NCI-H2029 (cell line): ENCODE measurements at regions not wholly inside any gene's neighbourhood (a gene's known extent, or its start where the extent isn't known, plus 50 kb on each side); places are given as distances from the start of the nearest gene placed in this dataset.

ENCODE experiments used
- DNase-seq: peaks from one replicate; lab custom pipeline; 2025; lab: John Stamatoyannopoulos, UW

GRCh38 chr17:73694491-73694890 lies 50.2 kb upstream of the SDK2 start:
- no peak for DNase-seq

- no peak for DNase-seq
Observed at GRCh38 chr17:73695035-73695738, 50.9 kb upstream of the SDK2 start.

GRCh38 chr17:73696251-73696650 lies 52.0 kb upstream of the SDK2 start:
- DNase-seq, result no peak

- peak; percentile 65 for DNase-seq
Observed at GRCh38 chr17:73697872-73698271, 53.6 kb upstream of the SDK2 start.

- no peak for DNase-seq
Observed at GRCh38 chr17:73698966-73699365, 54.7 kb upstream of the SDK2 start.

GRCh38 chr17:73701701-73702100 lies 57.5 kb upstream of the SDK2 start:
- DNase-seq, result no peak

- DNase-seq, result no peak
Observed at GRCh38 chr17:73703192-73703591, 58.9 kb upstream of the SDK2 start.

GRCh38 chr17:73703917-73704316 lies 59.7 kb upstream of the SDK2 start:
- DNase-seq, result no peak

- DNase-seq, result no peak
Observed at GRCh38 chr17:73705594-73705993, 61.3 kb upstream of the SDK2 start.

GRCh38 chr17:73706428-73706827 lies 62.2 kb upstream of the SDK2 start:
- no peak for DNase-seq

- DNase-seq, result peak; percentile 28
Observed at GRCh38 chr17:73706858-73707257, 62.6 kb upstream of the SDK2 start.

GRCh38 chr17:73707358-73707757 lies 63.1 kb upstream of the SDK2 start:
- no peak for DNase-seq

- no peak for DNase-seq
Observed at GRCh38 chr17:73710095-73710592, 65.9 kb upstream of the SDK2 start.

- peak; percentile 52 for DNase-seq
Observed at GRCh38 chr17:73711184-73711583, 66.9 kb upstream of the SDK2 start.

- no peak for DNase-seq
Observed at GRCh38 chr17:73711916-73712315, 67.7 kb upstream of the SDK2 start.

- DNase-seq, result no peak
Observed at GRCh38 chr17:73713136-73713535, 68.9 kb upstream of the SDK2 start.

- no peak for DNase-seq
Observed at GRCh38 chr17:73715769-73716168, 71.5 kb upstream of the SDK2 start.

- DNase-seq, result no peak
Observed at GRCh38 chr17:73717690-73718089, 73.4 kb upstream of the SDK2 start.

- no peak for DNase-seq
Observed at GRCh38 chr17:73718362-73718761, 74.1 kb upstream of the SDK2 start.

GRCh38 chr17:73718912-73719311 lies 74.7 kb upstream of the SDK2 start:
- peak; percentile 16 for DNase-seq

- DNase-seq, result peak; percentile 82
Observed at GRCh38 chr17:73719588-73720071, 75.4 kb upstream of the SDK2 start.

- no peak for DNase-seq
Observed at GRCh38 chr17:73720187-73720834, 76.1 kb upstream of the SDK2 start.

GRCh38 chr17:73722165-73722564 lies 77.9 kb upstream of the SDK2 start:
- peak; percentile 62 for DNase-seq

- no peak for DNase-seq
Observed at GRCh38 chr17:73723317-73723716, 79.1 kb upstream of the SDK2 start.
